ENCODE measurements at regions not wholly inside any gene's neighbourhood (a gene's known extent, or its start where the extent isn't known, plus 50 kb on each side); places are given as distances from the start of the nearest gene placed in this dataset.

DNA sequence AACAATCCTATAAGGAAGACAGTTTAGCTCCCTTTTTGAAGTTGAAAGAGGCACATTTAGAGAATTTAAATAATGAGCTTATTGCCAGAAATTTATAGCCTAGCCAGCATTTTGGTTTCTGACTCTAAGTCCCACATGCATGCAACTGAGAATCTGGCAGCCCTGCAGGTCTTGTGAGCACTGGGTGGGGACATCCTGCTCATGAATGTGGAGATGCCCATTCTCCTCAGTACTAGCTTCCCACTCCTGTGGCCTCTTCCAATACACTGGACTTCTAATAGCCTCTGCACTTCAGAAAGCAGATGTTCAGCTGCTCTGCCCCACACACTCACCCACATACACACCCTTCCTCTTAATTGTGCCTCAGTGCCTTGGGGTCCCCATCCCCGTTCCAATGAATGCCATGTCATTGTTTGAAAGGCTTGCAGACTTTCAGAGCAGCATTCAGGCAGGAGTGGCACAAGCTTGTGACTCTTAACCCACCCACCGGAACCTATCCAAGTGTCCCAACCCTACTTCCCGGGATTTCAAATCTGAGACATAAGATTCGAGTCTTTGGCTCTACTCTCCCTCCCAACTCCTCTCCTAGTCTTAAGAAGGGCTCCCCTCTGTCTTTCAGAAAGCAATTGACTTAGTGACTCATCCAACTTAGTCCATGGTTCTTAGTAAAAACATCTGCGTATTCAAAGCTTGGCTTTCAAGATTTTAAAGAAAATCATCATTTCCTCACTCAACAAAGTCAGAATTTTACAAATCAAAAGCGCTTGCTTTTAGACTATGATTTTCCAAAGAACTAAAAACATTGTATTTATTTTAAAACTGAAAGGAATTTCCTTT is 80.0 kb upstream of the FREM2 start:
- intact Hi-C loops (cut with micrococcal nuclease): no loop called here

DNA sequence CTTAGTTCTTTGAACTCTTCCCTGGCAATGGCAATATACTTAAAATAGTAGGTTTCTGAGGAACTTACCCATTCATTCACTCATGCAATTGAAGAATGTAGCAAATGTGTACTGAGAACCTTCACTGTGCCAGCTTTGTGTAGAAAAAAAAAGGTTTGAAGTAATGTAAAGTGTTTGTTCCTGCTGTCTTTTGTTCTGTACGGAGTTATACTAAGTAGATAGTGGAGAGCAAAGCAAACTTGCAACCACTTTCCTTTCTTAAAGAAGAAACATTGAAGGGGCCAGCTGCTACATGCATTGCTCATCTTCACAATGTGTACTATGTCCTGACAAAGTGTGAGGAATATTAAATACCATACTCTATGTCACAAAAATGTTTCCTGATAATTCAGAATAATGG is 68.9 kb upstream of the FREM2 start:
- intact Hi-C loops (cut with micrococcal nuclease): no loop called here

GRCh38 chr13:38618336-38618735 is 68.5 kb upstream of the FREM2 start:
- intact Hi-C loops (cut with micrococcal nuclease): no loop called here

DNA sequence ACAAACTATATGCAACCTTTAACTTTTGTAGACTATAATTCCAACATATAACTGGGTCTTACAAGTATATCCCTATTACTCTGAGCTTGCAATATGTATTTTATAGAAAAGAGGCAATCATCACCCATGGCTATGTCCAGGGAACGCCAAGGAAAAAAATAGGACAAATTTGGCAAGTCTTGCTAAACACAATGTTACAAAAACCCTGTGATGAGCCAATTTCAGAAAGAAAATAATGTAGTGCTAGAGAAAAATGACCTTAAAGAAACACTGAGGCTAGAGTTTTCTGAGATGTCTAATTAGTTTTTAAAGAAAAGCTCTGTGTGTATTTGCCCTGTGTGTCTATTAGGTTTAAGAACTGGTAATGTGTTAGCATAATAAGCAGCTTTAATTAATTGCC is 68.0 kb upstream of the FREM2 start:
- intact Hi-C loops (cut with micrococcal nuclease): no loop called here

DNA sequence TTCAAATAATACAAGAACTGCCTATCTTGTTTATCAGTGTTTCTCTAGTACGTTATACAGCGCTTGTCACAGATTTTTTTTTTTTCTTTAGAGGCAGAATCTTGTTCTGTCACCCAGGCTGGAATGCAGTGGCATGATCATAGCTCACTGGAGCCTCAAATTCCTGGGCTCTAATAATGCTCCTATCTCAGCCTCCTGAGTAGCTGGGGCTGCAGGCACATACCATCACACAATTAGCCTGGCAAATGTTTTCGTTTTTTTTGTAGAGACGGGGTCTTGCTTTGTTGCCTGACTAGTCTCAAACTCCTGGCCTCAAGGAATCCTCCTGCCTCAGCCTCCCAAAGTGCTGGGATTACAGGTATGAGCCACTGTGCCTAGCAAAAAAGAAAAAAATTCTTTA is 66.0 kb upstream of the FREM2 start:
- intact Hi-C loops (cut with micrococcal nuclease): no loop called here

DNA sequence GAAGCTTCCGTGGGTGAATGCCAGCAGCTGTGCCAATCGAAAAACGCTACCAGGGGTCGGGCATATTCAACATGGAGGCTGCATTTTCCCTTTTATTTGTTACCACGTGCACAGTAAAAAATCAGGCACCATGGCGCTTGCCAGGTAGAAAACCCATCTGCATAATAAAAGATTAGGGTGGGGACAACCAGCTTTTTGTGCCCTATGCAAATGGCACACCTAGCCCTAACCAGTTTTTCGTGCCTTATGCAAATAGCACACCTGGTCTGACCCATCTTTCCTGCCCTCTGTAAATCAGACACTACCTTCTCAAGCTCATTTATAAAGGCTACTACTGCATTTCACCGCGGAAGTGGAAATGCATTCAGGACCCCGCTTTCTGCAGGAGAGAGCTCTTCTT is 62.1 kb upstream of the FREM2 start:
- intact Hi-C loops (cut with micrococcal nuclease): no loop called here

DNA sequence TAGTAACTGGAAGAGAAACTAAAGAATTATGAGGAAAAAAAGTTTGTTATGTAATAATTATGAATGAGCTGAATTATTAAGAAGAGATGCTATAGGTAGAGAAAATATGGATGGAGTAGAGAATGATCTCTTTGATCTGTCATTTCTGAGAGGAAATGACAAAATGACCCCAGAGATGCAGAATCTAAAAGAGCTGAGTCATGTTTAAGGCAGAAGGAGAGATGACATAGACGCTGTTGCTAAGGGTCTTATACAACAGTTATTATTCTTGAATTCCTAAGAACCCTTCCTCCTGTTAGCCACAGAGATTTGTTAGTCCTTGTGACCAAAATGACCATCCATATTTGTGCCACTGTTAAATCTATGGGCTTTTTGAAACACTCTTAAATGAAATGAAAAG is 58.3 kb upstream of the FREM2 start:
- intact Hi-C loops (cut with micrococcal nuclease): no loop called here

DNA sequence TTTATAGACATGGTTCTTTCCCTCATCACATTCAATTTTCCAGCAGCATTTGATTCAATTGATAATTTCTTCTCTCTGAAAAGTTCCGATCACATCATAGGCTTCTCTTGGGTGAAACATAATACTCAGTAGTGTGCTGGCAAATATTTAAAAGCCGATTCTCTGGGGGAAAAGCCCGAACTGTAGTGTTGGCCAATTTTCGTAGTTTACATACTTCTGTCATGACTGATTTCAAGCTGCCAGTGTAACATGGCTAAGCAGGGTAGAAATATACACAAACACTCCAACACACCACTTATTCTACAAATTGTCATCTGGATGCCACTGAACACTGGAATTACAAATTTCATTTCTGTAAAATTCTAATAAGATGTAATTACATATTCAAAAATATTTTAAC is 56.1 kb upstream of the FREM2 start:
- intact Hi-C loops (cut with micrococcal nuclease): no loop called here

- intact Hi-C loops (cut with micrococcal nuclease): no loop called here
These were observed 51.8 kb upstream of the FREM2 start for GRCh38 chr13:38635030-38635429.

DNA sequence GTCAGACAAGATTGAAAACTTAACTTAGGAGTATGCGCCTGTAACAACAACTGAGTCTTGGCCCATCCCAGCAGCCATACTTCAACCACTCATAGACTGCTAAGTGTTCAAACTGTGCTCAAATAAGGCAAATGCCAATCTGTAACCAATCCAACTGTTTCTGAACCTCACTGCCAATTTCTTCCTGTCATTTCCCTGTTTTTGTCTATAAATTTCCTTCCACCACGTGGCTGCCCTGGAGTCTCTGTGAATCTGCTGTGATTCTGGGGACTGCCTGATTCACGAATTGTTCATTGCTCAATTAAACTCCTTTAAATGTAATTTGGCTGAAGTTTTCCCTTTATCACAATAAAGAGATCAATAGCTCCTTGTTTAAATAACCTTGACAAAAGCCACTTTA is 50.8 kb upstream of the FREM2 start:
- intact Hi-C loops (cut with micrococcal nuclease): no loop called here

- intact Hi-C loops (cut with micrococcal nuclease): no loop called here
These were observed 50.1 kb upstream of the FREM2 start for GRCh38 chr13:38636761-38637160.
